ENCODE measurements at regions not wholly inside any gene's neighbourhood (a gene's known extent, or its start where the extent isn't known, plus 50 kb on each side); places are given as distances from the start of the nearest gene placed in this dataset.

DNA sequence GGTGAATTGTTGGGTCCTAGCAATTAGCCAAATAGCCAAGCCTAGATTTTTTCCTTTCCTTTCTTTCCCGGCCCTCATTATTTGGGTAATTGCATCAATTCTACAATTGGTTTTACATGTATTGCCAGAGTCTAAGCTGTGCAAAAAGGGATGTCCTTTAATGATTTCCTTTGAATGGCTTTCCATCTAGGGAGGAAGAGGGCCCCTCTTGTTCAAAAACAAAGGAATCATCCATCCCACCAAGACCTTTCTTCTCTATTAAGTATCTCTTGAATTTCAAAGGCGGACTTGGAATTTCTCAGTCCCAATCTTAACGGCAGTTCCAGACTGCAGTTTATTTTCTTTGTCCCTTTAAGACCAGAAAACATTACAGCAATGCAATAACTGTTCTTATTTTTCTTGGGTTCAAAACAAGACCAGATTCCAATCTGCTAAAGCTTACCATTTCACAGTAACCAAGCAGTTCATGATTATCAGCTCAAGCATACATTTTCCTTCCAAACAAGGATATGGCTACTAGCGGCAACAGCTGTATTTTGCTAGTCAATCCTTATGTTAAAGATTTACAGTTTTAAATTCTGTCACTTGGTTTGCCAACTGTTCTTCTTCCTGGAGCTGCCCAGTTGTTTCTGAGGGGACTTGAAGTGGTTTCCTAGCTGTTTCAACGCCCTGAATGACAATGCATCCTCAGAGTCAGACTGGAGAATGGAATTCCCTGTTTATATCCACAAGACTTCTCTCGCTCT lies 91.4 kb upstream of the LRIG1 start:
- no peak overlapping the region for H3K4me3 ChIP-seq (ENCODE audit: low read depth, low read length)
- TF ChIP-seq, protein P1, sequence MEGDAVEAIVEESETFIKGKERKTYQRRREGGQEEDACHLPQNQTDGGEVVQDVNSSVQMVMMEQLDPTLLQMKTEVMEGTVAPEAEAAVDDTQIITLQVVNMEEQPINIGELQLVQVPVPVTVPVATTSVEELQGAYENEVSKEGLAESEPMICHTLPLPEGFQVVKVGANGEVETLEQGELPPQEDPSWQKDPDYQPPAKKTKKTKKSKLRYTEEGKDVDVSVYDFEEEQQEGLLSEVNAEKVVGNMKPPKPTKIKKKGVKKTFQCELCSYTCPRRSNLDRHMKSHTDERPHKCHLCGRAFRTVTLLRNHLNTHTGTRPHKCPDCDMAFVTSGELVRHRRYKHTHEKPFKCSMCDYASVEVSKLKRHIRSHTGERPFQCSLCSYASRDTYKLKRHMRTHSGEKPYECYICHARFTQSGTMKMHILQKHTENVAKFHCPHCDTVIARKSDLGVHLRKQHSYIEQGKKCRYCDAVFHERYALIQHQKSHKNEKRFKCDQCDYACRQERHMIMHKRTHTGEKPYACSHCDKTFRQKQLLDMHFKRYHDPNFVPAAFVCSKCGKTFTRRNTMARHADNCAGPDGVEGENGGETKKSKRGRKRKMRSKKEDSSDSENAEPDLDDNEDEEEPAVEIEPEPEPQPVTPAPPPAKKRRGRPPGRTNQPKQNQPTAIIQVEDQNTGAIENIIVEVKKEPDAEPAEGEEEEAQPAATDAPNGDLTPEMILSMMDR (conservative IDR thresholded peaks at IDR 0.05; ENCODE audit: low read depth, low read length), result no peak
- DNase-seq (ENCODE audit: low read depth), result no peak

DNA sequence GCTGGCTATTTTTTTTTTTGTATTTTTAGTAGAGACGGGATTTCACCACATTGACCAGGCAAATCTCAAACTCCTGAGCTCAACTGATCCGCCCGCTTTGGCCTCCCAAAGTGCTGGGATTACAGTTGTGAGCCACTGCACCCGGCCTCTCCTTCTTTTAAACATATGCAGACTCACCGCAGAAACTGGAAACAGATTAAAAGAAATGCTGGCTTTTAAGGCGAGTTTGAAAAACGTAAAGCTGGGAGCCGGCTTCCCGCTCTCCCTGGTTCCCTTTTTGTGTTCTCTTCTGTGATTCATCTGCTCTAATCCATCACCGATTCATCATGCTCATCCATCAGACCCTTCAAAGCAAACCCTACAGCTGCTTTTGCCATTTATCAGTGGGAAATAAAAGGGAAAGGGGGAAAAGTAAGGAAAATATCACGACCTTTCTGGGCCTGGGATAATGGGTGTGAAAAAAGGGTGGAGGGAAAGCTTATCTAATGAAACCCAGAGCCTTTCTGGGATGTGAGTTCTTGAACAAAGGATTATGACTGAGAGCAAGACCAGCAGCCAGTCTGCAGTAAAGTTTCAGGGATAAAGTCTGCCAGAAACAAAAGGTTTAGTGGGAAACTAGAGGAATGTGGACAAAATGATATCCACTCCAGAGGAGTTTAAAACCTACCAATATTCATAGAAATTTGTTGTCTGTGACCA lies 92.3 kb upstream of the LRIG1 start:
- no peak for DNase-seq (ENCODE audit: low read depth)
- H3K4me3 ChIP-seq (ENCODE audit: low read depth, low read length), result no peak overlapping the region
- TF ChIP-seq, protein P1 (conservative IDR thresholded peaks at IDR 0.05; ENCODE audit: low read depth, low read length), result no peak

DNA sequence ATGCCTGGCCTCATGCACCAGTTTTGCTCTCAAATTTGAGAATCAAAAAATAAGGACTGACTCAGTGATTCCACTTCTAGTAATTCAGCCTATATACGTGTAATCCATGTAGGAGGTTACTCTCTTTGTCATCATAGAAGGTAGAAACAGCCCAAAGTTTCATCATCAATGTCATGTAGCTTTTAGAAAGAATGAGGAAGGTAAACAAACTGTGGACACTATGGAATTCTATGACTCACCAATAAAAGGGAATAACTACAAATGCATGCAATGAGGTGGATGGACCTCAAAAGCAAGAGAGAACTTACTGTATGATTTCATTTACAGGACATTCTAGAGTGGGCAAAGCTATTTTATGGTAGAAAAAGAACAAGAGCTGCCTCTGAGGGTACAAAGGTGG lies 93.2 kb upstream of the LRIG1 start:
- DNase-seq (ENCODE audit: low read depth), result peak; percentile 27
- TF ChIP-seq, protein P1 (conservative IDR thresholded peaks at IDR 0.05; ENCODE audit: low read depth, low read length), result no peak
- H3K4me3 ChIP-seq (ENCODE audit: low read depth, low read length), result no peak overlapping the region

DNA sequence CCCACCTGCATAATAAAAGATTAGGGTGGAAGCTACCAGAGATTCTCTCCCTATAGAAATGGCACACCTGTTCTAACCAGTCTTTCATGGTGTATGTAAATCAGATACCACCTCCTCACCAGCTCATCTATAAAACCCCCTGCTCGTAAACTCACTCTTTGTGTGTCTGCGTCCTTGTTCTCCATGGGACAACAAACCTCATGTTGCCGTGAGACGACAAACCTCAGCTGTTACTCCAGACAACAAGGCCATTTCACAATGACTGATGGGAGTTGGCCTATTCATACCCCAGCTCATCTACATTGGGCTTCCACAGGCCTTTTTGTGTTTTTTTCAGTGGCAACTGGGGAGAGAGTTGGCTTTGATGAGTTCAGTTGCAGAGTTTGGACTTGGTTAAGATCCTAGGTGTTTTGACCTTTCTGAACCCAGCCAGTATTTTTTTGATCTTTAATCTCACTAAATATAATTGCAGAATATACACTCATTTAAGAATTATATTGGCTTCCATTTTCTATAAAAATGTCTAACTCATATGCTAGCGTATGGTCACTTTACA lies 96.6 kb upstream of the LRIG1 start:
- H3K4me3 ChIP-seq (ENCODE audit: low read depth, low read length), result no peak overlapping the region
- TF ChIP-seq, protein P1 (conservative IDR thresholded peaks at IDR 0.05; ENCODE audit: low read depth, low read length), result no peak
- DNase-seq (ENCODE audit: low read depth), result no peak

DNA sequence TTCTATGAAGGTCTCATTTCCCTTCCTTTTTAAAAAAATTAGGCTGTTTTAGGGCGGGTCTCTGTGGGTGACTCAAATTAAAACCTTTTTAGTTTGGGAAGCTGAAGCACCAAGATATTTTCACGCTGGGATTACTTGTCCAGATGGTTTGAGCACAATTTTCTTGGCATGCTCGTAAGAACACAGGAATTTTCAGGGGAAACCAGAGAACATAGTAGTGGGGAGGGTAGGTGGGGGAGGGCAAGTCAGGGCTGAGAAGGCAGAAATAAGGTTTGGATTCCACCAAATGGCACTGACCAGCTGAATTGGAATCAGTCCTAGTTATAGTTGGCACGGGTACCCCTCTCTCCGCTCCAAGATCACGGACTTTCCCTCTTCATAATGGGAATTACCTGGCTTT lies 97.3 kb upstream of the LRIG1 start:
- TF ChIP-seq, protein P1 (conservative IDR thresholded peaks at IDR 0.05; ENCODE audit: low read depth, low read length), result no peak
- DNase-seq (ENCODE audit: low read depth), result no peak
- H3K4me3 ChIP-seq (ENCODE audit: low read depth, low read length), result no peak overlapping the region

DNA sequence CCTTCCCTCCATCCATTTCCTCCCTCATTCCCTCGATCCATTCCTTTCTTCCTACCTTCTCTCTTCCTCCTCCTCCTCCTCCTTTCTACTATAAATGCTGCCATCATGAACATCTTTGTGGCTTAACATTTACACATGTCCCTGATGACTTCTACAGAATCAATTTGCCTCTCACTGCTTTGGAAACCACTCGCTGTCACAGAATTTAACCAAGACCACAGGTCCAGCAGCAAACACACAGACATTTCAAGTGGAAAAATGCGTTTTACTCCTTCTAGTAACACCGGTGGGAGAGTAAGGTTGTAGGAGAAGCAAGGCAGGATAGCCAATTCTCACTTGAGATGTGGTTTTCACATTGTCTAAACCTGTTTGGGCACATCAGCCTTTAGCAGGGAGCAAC lies 101.4 kb upstream of the LRIG1 start:
- H3K4me3 ChIP-seq (ENCODE audit: low read depth, low read length), result no peak overlapping the region
- no peak for DNase-seq (ENCODE audit: low read depth)
- TF ChIP-seq, protein P1 (conservative IDR thresholded peaks at IDR 0.05; ENCODE audit: low read depth, low read length), result no peak

Measured in epithelial cell of proximal tubule (primary cell).